BJ (cell line): ENCODE measurements at regions not wholly inside any gene's neighbourhood (a gene's known extent, or its start where the extent isn't known, plus 50 kb on each side); places are given as distances from the start of the nearest gene placed in this dataset.

Experiments used
- CTCF ChIA-PET: fragments of 350-600 bp; formaldehyde crosslinking; extraction: SDS; loops from one replicate; lab custom pipeline; 2021; ENCODE audit warnings: antibody characterized with exemption, inconsistent platforms; lab: Yijun Ruan, JAX
- POLR2A ChIA-PET: fragments of 300-600 bp; sonication (Branson Sonifier 250); formaldehyde crosslinking; extraction: SDS; loops from one replicate; lab custom pipeline; 2021; ENCODE audit warnings: antibody characterized with exemption; lab: Charles Lee
- DNase-seq: peaks from one replicate; pipeline ENCODE4 v3.0.0-alpha.2; 2011; ENCODE audit warnings: low read depth
- H3K27me3 ChIP-seq: 2 replicates; pipeline ENCODE4 v1.6.0; 2011; ENCODE audit warnings: low read length; ENCODE audit not compliant: control insufficient read depth, insufficient read depth
- H3K36me3 ChIP-seq: 2 replicates; pipeline ENCODE4 v1.5.1; 2011; ENCODE audit warnings: low read length; ENCODE audit not compliant: control insufficient read depth, insufficient read depth
- H3K4me3 ChIP-seq: 2 replicates; pipeline ENCODE4 v1.5.1; 2011; ENCODE audit warnings: low read depth, mild to moderate bottlenecking, control low read depth, low read length
- TF ChIP-seq, protein P1 (sequence below): IDR thresholded peaks from 2 replicates; pipeline ENCODE4 v1.5.1; 2011; ENCODE audit warnings: low read depth, mild to moderate bottlenecking, control low read depth, inconsistent platforms, low read length, moderate library complexity; ENCODE audit not compliant: insufficient read depth

DNA sequence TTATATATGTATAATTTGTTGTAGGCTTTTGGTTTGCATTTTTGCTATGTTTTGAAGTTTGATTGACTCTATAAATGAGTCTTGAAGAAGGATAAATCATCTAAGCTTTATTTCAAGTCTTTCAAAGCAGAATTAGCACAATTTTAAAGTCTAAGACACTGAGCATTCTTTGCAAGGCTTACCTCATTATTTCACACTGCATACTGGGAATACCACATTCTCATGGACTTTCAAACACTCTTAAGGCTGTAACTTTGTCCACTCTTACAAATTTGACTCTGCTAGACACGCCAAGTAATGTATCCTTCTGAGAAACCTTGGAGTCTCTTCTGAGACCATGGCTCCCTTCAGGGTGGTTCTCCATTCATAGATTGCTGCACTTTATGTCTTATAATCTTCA, 281.3 kb upstream of the COL8A1 start:
- no peak for DNase-seq
- CTCF ChIA-PET, result interaction anchor here (0.5 kb wide), 1 partner anchor 81 kb away, joined by 3 read pairs; no protein-coding TSS in a partner anchor
- TF ChIP-seq, protein P1, sequence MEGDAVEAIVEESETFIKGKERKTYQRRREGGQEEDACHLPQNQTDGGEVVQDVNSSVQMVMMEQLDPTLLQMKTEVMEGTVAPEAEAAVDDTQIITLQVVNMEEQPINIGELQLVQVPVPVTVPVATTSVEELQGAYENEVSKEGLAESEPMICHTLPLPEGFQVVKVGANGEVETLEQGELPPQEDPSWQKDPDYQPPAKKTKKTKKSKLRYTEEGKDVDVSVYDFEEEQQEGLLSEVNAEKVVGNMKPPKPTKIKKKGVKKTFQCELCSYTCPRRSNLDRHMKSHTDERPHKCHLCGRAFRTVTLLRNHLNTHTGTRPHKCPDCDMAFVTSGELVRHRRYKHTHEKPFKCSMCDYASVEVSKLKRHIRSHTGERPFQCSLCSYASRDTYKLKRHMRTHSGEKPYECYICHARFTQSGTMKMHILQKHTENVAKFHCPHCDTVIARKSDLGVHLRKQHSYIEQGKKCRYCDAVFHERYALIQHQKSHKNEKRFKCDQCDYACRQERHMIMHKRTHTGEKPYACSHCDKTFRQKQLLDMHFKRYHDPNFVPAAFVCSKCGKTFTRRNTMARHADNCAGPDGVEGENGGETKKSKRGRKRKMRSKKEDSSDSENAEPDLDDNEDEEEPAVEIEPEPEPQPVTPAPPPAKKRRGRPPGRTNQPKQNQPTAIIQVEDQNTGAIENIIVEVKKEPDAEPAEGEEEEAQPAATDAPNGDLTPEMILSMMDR, result no peak

DNA sequence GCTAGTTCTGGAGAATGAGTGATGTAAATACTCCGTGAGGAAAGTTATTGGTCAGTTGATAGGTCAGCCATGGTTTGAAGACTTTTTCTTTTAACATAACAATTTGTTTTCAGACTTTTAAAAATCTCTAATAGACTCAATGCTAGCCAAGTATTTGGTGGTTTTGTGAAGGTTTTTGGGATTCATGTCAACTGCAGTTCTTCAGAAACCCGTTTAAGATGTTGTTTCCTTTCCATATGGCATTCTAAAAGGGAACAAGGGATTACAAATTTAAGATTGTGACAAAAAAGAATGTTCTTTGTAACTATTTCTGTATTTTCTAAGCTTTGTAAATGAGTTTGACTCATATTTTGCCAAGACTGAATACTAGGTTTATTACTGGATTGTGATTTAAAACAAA, 281.7 kb upstream of the COL8A1 start:
- ChIA-PET CTCF (no interaction called here), POLR2A (no interaction called here)
- no peaks in the 10 kb centered on the region for H3K36me3 ChIP-seq
- H3K27me3 ChIP-seq, result no peaks in the 10 kb centered on the region
- no peak overlapping the region for H3K4me3 ChIP-seq
- DNase-seq, result no peak
- TF ChIP-seq, protein P1, result no peak

More for the DNA sequence above, 281.3 kb upstream of the COL8A1 start:
- H3K4me3 ChIP-seq, result no peak overlapping the region
- no peaks in the 10 kb centered on the region for H3K36me3 ChIP-seq
- no peaks in the 10 kb centered on the region for H3K27me3 ChIP-seq
- POLR2A ChIA-PET, result no interaction called here

DNA sequence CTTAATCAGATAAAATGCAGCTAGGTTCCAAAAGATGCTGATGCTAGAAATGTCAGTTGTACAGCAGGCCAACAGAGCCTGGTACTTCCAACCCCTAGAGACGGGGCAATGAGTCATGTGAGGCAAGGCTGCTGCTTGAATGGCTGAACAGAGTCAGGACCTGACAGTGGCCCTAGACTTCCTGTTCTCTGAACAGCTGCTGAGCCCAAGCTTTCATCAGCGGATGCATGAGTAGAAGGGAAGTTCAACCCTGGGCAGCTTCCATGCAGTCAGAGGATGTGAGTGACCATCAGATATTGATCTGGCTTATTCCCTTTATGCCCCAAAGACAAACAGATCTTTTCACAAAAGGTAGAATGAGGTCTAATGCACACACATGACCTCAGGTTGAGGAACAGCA, 282.9 kb upstream of the COL8A1 start:
- Histone ChIP-seq H3K36me3 (no peaks in the 10 kb centered on the region), H3K4me3 (no peak overlapping the region), H3K27me3 (no peaks in the 10 kb centered on the region)
- POLR2A ChIA-PET, result interaction anchor here (0.6 kb wide), 1 partner anchor 11 kb away, joined by 3 read pairs; no protein-coding TSS in a partner anchor
- no peak for DNase-seq
- CTCF ChIA-PET, result interaction anchor here (1.3 kb wide), 1 partner anchor 10 kb away, joined by 3 read pairs; no protein-coding TSS in a partner anchor
- TF ChIP-seq, protein P1, result no peak

DNA sequence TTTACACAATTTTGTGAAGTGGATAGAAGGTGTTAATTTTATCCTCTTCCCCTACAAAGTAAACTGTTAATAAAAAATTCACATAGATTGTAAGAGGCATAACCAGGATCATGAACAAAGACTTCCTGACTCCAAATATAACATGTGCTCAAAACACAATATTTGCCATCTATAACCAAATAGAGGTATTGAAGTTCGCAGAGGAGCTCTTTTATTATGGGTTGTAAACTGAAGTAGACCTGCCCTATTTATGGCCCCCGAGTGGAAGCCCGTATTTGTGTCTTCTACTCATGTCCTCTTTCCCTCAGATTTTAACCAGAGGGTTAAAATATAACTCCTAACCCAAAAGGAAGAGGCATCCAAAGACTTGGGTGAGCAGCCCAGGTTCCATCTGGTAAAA, 285.6 kb upstream of the COL8A1 start:
- no peak for DNase-seq
- TF ChIP-seq, protein P1, result no peak
- no peaks in the 10 kb centered on the region for H3K36me3 ChIP-seq
- no peak overlapping the region for H3K4me3 ChIP-seq
- no peaks in the 10 kb centered on the region for H3K27me3 ChIP-seq
- ChIA-PET CTCF (no interaction called here), POLR2A (no interaction called here)

DNA sequence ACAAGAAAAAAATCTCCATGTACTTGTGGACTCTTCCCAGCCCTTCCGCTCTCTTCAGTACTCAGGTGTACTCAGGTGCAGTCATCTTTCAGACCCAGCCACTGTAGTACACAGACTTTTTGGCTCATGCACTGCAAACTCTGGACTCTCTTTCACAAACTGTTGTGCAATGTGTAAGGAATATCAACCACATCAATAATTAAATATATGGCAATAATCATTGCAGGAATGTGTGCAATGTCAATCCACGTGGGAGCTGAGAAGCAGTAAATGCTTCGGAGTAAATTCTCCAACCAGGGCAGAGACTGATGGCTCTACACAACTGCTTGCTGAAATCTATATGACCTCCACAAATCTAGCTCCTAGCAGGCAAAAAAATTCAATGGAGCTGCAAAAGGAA, 287.3 kb upstream of the COL8A1 start:
- Histone ChIP-seq H3K4me3 (no peak overlapping the region), H3K36me3 (no peaks in the 10 kb centered on the region), H3K27me3 (no peaks in the 10 kb centered on the region)
- TF ChIP-seq, protein P1, result no peak
- DNase-seq, result no peak
- ChIA-PET CTCF (no interaction called here), POLR2A (no interaction called here)
